SK-N-SH (cell line): ENCODE measurements at regions not wholly inside any gene's neighbourhood (a gene's known extent, or its start where the extent isn't known, plus 50 kb on each side); places are given as distances from the start of the nearest gene placed in this dataset.

Experiments
- CTCF ChIA-PET: fragments of 300-600, 350-600 bp; formaldehyde crosslinking; extraction: SDS; loops from one replicate; lab custom pipeline; 2021; lab: Yijun Ruan, JAX
- POLR2A ChIA-PET: fragments of 350-600 bp; sonication (Branson Sonifier 250); formaldehyde crosslinking; extraction: SDS; loops from one replicate; lab custom pipeline; 2020; ENCODE audit warnings: antibody characterized with exemption, inconsistent platforms; lab: Yijun Ruan, JAX
- DNase-seq: peaks from one replicate; pipeline ENCODE4 v3.0.0; 2012
- H2AFZ ChIP-seq: fragments of 200-600 bp; sonication (generic); 2 replicates; pipeline ENCODE4 v1.8.1; 2016; ENCODE audit warnings: antibody characterized with exemption, mild to moderate bottlenecking, low read depth
- H3F3A ChIP-seq: fragments of 200-600 bp; sonication (generic); replicated peaks from 2 replicates; pipeline ENCODE3; 2016; ENCODE audit warnings: antibody characterized with exemption, mild to moderate bottlenecking; ENCODE audit not compliant: insufficient read depth
- H3K27ac ChIP-seq, 2 experiments: fragments of 200-500 bp in 1 of 2; fragments of 200-600 bp in 1 of 2; sonication (Bioruptor generic) in 1 of 2; sonication (generic), shearing (Covaris generic) in 1 of 2; 2 replicates each; pipeline versions ENCODE4 v1.5.1 to v1.6.1; 2014 to 2016; ENCODE audit warnings: low read depth in 2 of 2, inconsistent platforms in 1 of 2, low read length in 1 of 2, mild to moderate bottlenecking in 1 of 2, mixed read lengths in 1 of 2
- H3K27me3 ChIP-seq: fragments of 200-600 bp; sonication (generic), shearing (Covaris generic); 2 replicates; pipeline ENCODE4 v1.6.1; 2016; ENCODE audit warnings: mixed run types; ENCODE audit not compliant: insufficient read depth
- H3K36me3 ChIP-seq, 2 experiments: fragments of 200-500 bp in 1 of 2; fragments of 200-600 bp in 1 of 2; sonication (Bioruptor generic) in 1 of 2; sonication (generic) in 1 of 2; replicated peaks in 1 of 2; 2 replicates each; pipeline versions ENCODE3 to v1.5.1; 2014 to 2016; ENCODE audit warnings: low read length in 1 of 2, mild to moderate bottlenecking in 1 of 2; ENCODE audit not compliant: insufficient read depth in 2 of 2, control insufficient read depth in 1 of 2
- H3K4me1 ChIP-seq, 2 experiments: fragments of 200-500 bp in 1 of 2; fragments of 200-600 bp in 1 of 2; sonication (Bioruptor generic) in 1 of 2; sonication (generic), shearing (Covaris generic) in 1 of 2; 2 replicates each; pipeline versions ENCODE4 v1.5.1 to v1.6.1; 2014 to 2016; ENCODE audit warnings: low read depth in 1 of 2, low read length in 1 of 2, mixed run types in 1 of 2; ENCODE audit not compliant: insufficient read depth in 2 of 2, control insufficient read depth in 1 of 2
- H3K4me2 ChIP-seq: fragments of 200-600 bp; sonication (generic), shearing (Covaris generic); 2 replicates; pipeline ENCODE4 v1.6.1; 2017; ENCODE audit warnings: mixed run types
- H3K4me3 ChIP-seq, 2 experiments: fragments of 200-500 bp in 1 of 2; fragments of 200-600 bp in 1 of 2; sonication (Bioruptor generic) in 1 of 2; sonication (generic), shearing (Covaris generic) in 1 of 2; 2 replicates each; pipeline versions ENCODE4 v1.5.1 to v1.8.1; 2014 to 2016; ENCODE audit warnings: low read depth in 2 of 2, inconsistent platforms in 1 of 2, low read length in 1 of 2, mild to moderate bottlenecking in 1 of 2, mixed read lengths in 1 of 2, moderate library complexity in 1 of 2
- H3K79me2 ChIP-seq: fragments of 200-600 bp; sonication (generic); 2 replicates; pipeline ENCODE4 v1.8.1; 2017; ENCODE audit warnings: mild to moderate bottlenecking; ENCODE audit not compliant: insufficient read depth
- H3K9ac ChIP-seq: fragments of 200-600 bp; sonication (generic); 2 replicates; pipeline ENCODE4 v1.6.1; 2017; ENCODE audit warnings: mixed run types
- H3K9me2 ChIP-seq: fragments of 200-600 bp; sonication (generic); 2 replicates; pipeline ENCODE4 v1.6.1; 2017; ENCODE audit warnings: mixed run types
- H3K9me3 ChIP-seq: fragments of 200-600 bp; sonication (generic); 2 replicates; pipeline ENCODE4 v1.6.1; 2017; ENCODE audit warnings: mixed run types, mild to moderate bottlenecking, moderate library complexity
- H4K20me1 ChIP-seq: fragments of 200-600 bp; sonication (generic); 2 replicates; pipeline ENCODE4 v1.6.1; 2017; ENCODE audit warnings: mild to moderate bottlenecking, mixed run types; ENCODE audit not compliant: insufficient read depth
- CHD2 ChIP-seq: fragments of 150-350 bp; IDR thresholded peaks from 2 replicates; pipeline ENCODE4 v1.6.1; 2018; ENCODE audit warnings: low read length; ENCODE audit not compliant: partially characterized antibody
- CTCF ChIP-seq: fragments of 200-600 bp; sonication (generic); IDR thresholded peaks from 2 replicates; pipeline ENCODE4 v1.6.1; 2017; ENCODE audit warnings: antibody characterized with exemption, mild to moderate bottlenecking, moderate library complexity
- EZH2phosphoT487 ChIP-seq: fragments of 200-600 bp; sonication (generic); IDR thresholded peaks from 2 replicates; pipeline ENCODE4 v1.6.1; 2017; ENCODE audit warnings: low read depth, mixed run types, mild to moderate bottlenecking, antibody characterized with exemption, moderate library complexity, borderline replicate concordance
- FOXM1 ChIP-seq: IDR thresholded peaks from 2 replicates; pipeline ENCODE4 v1.4.0; 2012; ENCODE audit warnings: low read depth, mild to moderate bottlenecking
- IRF3 ChIP-seq: fragments of 150-350 bp; IDR thresholded peaks from 2 replicates; pipeline ENCODE4 v1.6.1; 2016; ENCODE audit warnings: mild to moderate bottlenecking, low read depth, low read length
- MXI1 ChIP-seq: IDR thresholded peaks from 2 replicates; pipeline ENCODE4 v1.6.1; 2012; ENCODE audit warnings: mild to moderate bottlenecking, low read depth, low read length, improper control_type of control experiment
- NRF1 ChIP-seq: IDR thresholded peaks from 2 replicates; pipeline ENCODE4 v1.6.1; 2012; ENCODE audit warnings: low read depth, mild to moderate bottlenecking, low read length
- RAD21 ChIP-seq: IDR thresholded peaks from 2 replicates; pipeline ENCODE4 v1.6.1; 2012; ENCODE audit warnings: mild to moderate bottlenecking, low read length
- USF2 ChIP-seq: fragments of 150-350 bp; IDR thresholded peaks from 2 replicates; pipeline ENCODE4 v1.6.1; 2017; ENCODE audit warnings: antibody characterized with exemption, low read length, low read depth, borderline replicate concordance
- ZBTB33 ChIP-seq: IDR thresholded peaks from 2 replicates; pipeline ENCODE4 v1.4.0; 2012; ENCODE audit warnings: low read depth, borderline replicate concordance
- WGBS: methylation state at CpG from one replicate; pipeline ENCODE4 v1.1.6; 2017; ENCODE audit warnings: low lambda C conversion rate; 5-methylcytosine and 5-hydroxymethylcytosine counted together

- H3K9ac ChIP-seq, result no peak overlapping the region
- no peaks in the 10 kb centered on the region for H3K27me3 ChIP-seq
- no peaks in the 10 kb centered on the region for H3K9me3 ChIP-seq
- H2AFZ ChIP-seq, result no peak overlapping the region
- no peaks in the 10 kb centered on the region for H3K79me2 ChIP-seq
- no peak overlapping the region for H3K27ac ChIP-seq
- H3K36me3 ChIP-seq, result no peaks in the 10 kb centered on the region
- no peak for DNase-seq
- TF ChIP-seq CTCF (no peak), IRF3 (no peak), USF2 (no peak), MXI1 (no peak), CHD2 (no peak), ZBTB33 (no peak)
- CTCF ChIA-PET, result no interaction called here
- H3K4me3 ChIP-seq, result no peak overlapping the region
- H3K9me2 ChIP-seq, result no peaks in the 10 kb centered on the region
- 2% methylated on average over 5 of the region's 5 CpGs for WGBS
- no peaks in the 10 kb centered on the region for H4K20me1 ChIP-seq
- POLR2A ChIA-PET, result no interaction called here
- H3K4me1 ChIP-seq, result no peaks in the 10 kb centered on the region
- H3F3A ChIP-seq, result no peaks in the 10 kb centered on the region
- H3K4me2 ChIP-seq, result no peak overlapping the region
Measured at GRCh38 chr2:221322741-221323140, 249.4 kb downstream of the EPHA4 start.

- 14% methylated on average over 2 of the region's 2 CpGs for WGBS
- CTCF ChIA-PET, result no interaction called here
Measured at GRCh38 chr2:221323513-221323912, 248.6 kb downstream of the EPHA4 start.

More at GRCh38 chr2:221323513-221323912, 248.6 kb downstream of the EPHA4 start:
- Histone ChIP-seq H3K9me3 (no peaks in the 10 kb centered on the region), H3K27me3 (no peaks in the 10 kb centered on the region), H2AFZ (no peak overlapping the region), H3K4me2 (no peak overlapping the region), H3K4me1 (no peaks in the 10 kb centered on the region), H3K36me3 (no peaks in the 10 kb centered on the region), H4K20me1 (no peaks in the 10 kb centered on the region), H3K27ac (no peak overlapping the region), H3K9me2 (no peaks in the 10 kb centered on the region), H3K79me2 (no peaks in the 10 kb centered on the region), H3F3A (no peaks in the 10 kb centered on the region), H3K9ac (no peak overlapping the region), H3K4me3 (no peak overlapping the region)
- no peak for TF ChIP-seq RAD21
- no peak for TF ChIP-seq EZH2phosphoT487
- TF ChIP-seq NRF1, result no peak
- no peak for TF ChIP-seq FOXM1
- TF ChIP-seq CTCF, result no peak
- POLR2A ChIA-PET, result no interaction called here
- no peak for DNase-seq
